Liver (tissue), 8 donors: ENCODE measurements at regions not wholly inside any gene's neighbourhood (a gene's known extent, or its start where the extent isn't known, plus 50 kb on each side); places are given as distances from the start of the nearest gene placed in this dataset.

Source experiments
- DNase-seq: peaks from one replicate; pipeline ENCODE4 v3.0.0-alpha.2; 2017; ENCODE audit warnings: low spot score
- H3K27ac ChIP-seq, 2 donors: one replicate each; pipeline ENCODE4 v1.7.0; 2013; ENCODE audit warnings: inconsistent platforms in 2 of 2, low read length in 2 of 2, control low read depth in 1 of 2, low read depth in 1 of 2, mild to moderate bottlenecking in 1 of 2
- H3K27me3 ChIP-seq, 4 donors: one replicate each; pipeline versions ENCODE4 v1.6.1 to v1.7.0; 2013; ENCODE audit warnings: low read length in 3 of 4, inconsistent platforms in 1 of 4, mild to moderate bottlenecking in 1 of 4, moderate library complexity in 1 of 4; ENCODE audit not compliant: control insufficient read depth in 4 of 4, insufficient read depth in 4 of 4
- H3K36me3 ChIP-seq, 4 donors: one replicate each; pipeline versions ENCODE4 v1.6.1 to v1.7.0; 2013; ENCODE audit warnings: low read length in 3 of 4, mild to moderate bottlenecking in 3 of 4, low read depth in 1 of 4, moderate library complexity in 1 of 4; ENCODE audit not compliant: control insufficient read depth in 4 of 4, insufficient read depth in 3 of 4
- H3K4me1 ChIP-seq, 4 donors: one replicate each; pipeline versions ENCODE4 v1.6.1 to v1.7.0; 2013; ENCODE audit warnings: low read length in 3 of 4, mild to moderate bottlenecking in 3 of 4, moderate library complexity in 1 of 4; ENCODE audit not compliant: control insufficient read depth in 4 of 4, insufficient read depth in 4 of 4
- H3K4me3 ChIP-seq, 3 donors: one replicate each; pipeline versions ENCODE4 v1.6.1 to v1.7.0; 2013; ENCODE audit warnings: low read length in 3 of 3, control low read depth in 1 of 3, low read depth in 1 of 3, mild to moderate bottlenecking in 1 of 3
- H3K9ac ChIP-seq, 2 donors: one replicate each; pipeline ENCODE4 v1.7.0; 2013; ENCODE audit warnings: low read length in 2 of 2, mild to moderate bottlenecking in 2 of 2, moderate library complexity in 2 of 2, control low read depth in 1 of 2, low read depth in 1 of 2
- H3K9me3 ChIP-seq, 4 donors: one replicate each; pipeline versions ENCODE4 v1.6.1 to v1.7.0; 2013; ENCODE audit warnings: low read length in 3 of 4; ENCODE audit not compliant: control insufficient read depth in 4 of 4
- ATF3 ChIP-seq: IDR thresholded peaks from 2 replicates; pipeline ENCODE4 v1.6.1; 2016; ENCODE audit warnings: antibody characterized with exemption
- EGR1 ChIP-seq, 2 donors: IDR thresholded peaks; 2 replicates each; pipeline ENCODE4 v1.6.1; 2016 to 2018; ENCODE audit warnings: antibody characterized with exemption in 2 of 2, low read depth in 2 of 2
- FOXA1 ChIP-seq: IDR thresholded peaks from 2 replicates; pipeline ENCODE4 v1.6.1; 2016; ENCODE audit warnings: antibody characterized with exemption
- FOXA2 ChIP-seq: IDR thresholded peaks from 2 replicates; pipeline ENCODE4 v1.6.1; 2016; ENCODE audit warnings: antibody characterized with exemption
- GABPA ChIP-seq, 2 donors: IDR thresholded peaks in 1 of 2; conservative IDR thresholded peaks in 1 of 2; 2 replicates each; pipeline ENCODE4 v1.6.1; 2016; ENCODE audit warnings: antibody characterized with exemption in 2 of 2, mild to moderate bottlenecking in 1 of 2, moderate library complexity in 1 of 2
- HNF4A ChIP-seq, 2 donors: conservative IDR thresholded peaks; 2 replicates each; pipeline ENCODE4 v1.6.1; 2016; ENCODE audit warnings: antibody characterized with exemption in 2 of 2, mild to moderate bottlenecking in 2 of 2
- HNF4G ChIP-seq: IDR thresholded peaks from 2 replicates; pipeline ENCODE4 v1.6.1; 2016; ENCODE audit warnings: antibody characterized with exemption
- JUND ChIP-seq, 2 donors: IDR thresholded peaks; 2 replicates each; pipeline ENCODE4 v1.6.1; 2016; ENCODE audit warnings: antibody characterized with exemption in 2 of 2
- NR2F2 ChIP-seq: IDR thresholded peaks from 2 replicates; pipeline ENCODE4 v1.6.1; 2016; ENCODE audit warnings: antibody characterized with exemption
- RAD21 ChIP-seq, 2 donors: IDR thresholded peaks; 2 replicates each; pipeline ENCODE4 v1.6.1; 2016; ENCODE audit warnings: antibody characterized with exemption in 2 of 2, mild to moderate bottlenecking in 2 of 2
- RXRA ChIP-seq, 2 donors: IDR thresholded peaks; 2 replicates each; pipeline ENCODE4 v1.6.1; 2017 to 2018; ENCODE audit warnings: antibody characterized with exemption in 2 of 2, mild to moderate bottlenecking in 1 of 2
- TAF1 ChIP-seq: conservative IDR thresholded peaks from 2 replicates; pipeline ENCODE4 v1.6.1; 2016; ENCODE audit warnings: antibody characterized with exemption, mild to moderate bottlenecking
- YY1 ChIP-seq: IDR thresholded peaks from 2 replicates; pipeline ENCODE4 v1.6.1; 2016; ENCODE audit warnings: antibody characterized with exemption, mild to moderate bottlenecking
- ZBTB33 ChIP-seq: IDR thresholded peaks from 2 replicates; pipeline ENCODE4 v1.6.1; 2016; ENCODE audit warnings: antibody characterized with exemption
- WGBS: extraction: QIAGEN DNeasy Blood & Tissue Kit; methylation state at CpG from one replicate; pipeline ENCODE4 v1.1.7; 2013; 5-methylcytosine and 5-hydroxymethylcytosine counted together
- TF ChIP-seq, protein P1 (sequence below): IDR thresholded peaks from 2 replicates; pipeline ENCODE4 v1.6.1; 2016; ENCODE audit warnings: antibody characterized with exemption, mild to moderate bottlenecking
- TF ChIP-seq, protein P2 (sequence below): fragments of 150-350 bp; IDR thresholded peaks from 2 replicates; pipeline ENCODE4 v1.5.1; 2017; ENCODE audit warnings: improper control_type of control experiment, low read depth, low read length; ENCODE audit not compliant: missing input control
- donor health status: healthy.
- donor health status: healthy.
- donor health status: healthy.
- donor health status: healthy.
- donor health status: healthy.

DNA sequence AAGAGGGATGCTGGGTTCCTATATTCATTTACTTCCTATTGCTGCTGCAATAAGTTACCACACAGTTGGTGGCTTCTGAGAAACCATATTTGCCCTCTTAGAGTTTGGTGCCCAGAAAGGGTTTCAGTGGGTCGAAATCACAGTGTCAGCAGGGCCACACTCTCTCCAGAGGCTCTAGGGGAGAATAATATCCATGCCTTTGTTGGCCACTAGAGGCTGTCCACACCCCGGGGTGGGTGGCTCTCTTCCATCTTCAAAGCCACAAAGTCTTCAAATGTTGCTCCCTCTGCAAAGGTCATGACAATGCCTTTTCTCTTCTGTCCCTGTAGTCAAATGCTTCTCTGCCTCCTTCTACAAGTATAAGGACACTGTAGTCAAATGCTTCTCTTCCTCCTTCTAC is 989.4 kb downstream of the CCSER2 start:
- TF ChIP-seq JUND (IDR thresholded peaks at IDR 0.05), result no peak
- Histone ChIP-seq H3K27ac (no peak overlapping the region), H3K9ac (no peak overlapping the region), H3K4me1 (no peaks in the 10 kb centered on the region), H3K36me3 (no peaks in the 10 kb centered on the region), H3K27me3 (no peaks in the 10 kb centered on the region), H3K9me3 (no peaks in the 10 kb centered on the region), H3K4me3 (no peak overlapping the region)
- 82% methylated on average over 2 of the region's 2 CpGs for WGBS
- DNase-seq, result no peak

DNA sequence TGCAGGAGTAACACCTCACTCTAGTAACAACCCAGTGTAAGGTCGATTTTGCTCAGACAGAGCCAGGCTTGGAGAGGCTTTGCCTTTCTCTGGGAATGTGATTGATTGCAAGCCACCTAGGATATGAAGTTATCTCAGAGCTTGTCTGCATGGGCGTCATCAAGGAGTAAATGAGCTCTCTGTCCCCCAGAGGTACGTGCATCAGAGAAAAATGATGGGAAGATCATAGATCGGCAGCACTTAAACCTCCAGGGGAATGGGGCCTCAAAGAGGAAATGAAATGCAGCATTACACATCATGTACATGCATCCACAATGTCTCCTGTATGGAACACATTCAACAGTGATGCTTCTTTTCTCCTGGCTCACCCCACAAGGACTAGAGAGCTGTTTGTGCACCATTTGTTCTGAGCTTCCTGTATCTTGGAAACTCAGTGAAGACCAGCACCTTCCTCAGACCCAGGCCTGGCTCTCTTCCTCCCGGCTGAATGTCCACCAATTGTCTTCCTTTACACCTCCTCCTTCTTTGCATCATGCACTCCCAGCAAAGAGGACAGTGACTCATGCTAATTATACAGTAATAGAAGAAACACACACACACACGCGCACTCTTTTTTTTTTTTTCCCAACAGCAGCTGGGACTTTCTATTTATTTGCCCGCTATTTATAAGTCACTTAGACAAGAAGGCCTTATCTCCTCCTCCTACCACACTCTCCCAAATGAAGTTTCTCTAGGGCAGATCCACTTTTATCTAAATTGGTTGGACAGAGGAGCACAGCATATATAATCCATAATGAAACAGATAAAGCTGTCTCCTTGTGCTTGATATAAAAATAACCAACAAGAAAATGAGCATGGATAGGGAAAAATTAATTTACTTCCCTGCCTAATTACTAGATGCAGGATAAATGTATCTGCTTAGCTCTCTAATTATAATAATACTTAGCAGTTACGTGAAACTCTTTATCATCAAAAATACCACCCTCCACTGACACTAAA is 990.7 kb downstream of the CCSER2 start:
- no peak for TF ChIP-seq RAD21 (IDR thresholded peaks at IDR 0.05)
- TF ChIP-seq, protein P1, sequence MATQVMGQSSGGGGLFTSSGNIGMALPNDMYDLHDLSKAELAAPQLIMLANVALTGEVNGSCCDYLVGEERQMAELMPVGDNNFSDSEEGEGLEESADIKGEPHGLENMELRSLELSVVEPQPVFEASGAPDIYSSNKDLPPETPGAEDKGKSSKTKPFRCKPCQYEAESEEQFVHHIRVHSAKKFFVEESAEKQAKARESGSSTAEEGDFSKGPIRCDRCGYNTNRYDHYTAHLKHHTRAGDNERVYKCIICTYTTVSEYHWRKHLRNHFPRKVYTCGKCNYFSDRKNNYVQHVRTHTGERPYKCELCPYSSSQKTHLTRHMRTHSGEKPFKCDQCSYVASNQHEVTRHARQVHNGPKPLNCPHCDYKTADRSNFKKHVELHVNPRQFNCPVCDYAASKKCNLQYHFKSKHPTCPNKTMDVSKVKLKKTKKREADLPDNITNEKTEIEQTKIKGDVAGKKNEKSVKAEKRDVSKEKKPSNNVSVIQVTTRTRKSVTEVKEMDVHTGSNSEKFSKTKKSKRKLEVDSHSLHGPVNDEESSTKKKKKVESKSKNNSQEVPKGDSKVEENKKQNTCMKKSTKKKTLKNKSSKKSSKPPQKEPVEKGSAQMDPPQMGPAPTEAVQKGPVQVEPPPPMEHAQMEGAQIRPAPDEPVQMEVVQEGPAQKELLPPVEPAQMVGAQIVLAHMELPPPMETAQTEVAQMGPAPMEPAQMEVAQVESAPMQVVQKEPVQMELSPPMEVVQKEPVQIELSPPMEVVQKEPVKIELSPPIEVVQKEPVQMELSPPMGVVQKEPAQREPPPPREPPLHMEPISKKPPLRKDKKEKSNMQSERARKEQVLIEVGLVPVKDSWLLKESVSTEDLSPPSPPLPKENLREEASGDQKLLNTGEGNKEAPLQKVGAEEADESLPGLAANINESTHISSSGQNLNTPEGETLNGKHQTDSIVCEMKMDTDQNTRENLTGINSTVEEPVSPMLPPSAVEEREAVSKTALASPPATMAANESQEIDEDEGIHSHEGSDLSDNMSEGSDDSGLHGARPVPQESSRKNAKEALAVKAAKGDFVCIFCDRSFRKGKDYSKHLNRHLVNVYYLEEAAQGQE, result no peak
- TF ChIP-seq GABPA (IDR thresholded peaks at IDR 0.05 in 1 of 2, conservative IDR thresholded peaks at IDR 0.05 in 1 of 2), result no peak
- no peak for TF ChIP-seq NR2F2
- TF ChIP-seq HNF4A (conservative IDR thresholded peaks at IDR 0.05), result no peak
- no peak for TF ChIP-seq EGR1 (IDR thresholded peaks at IDR 0.05; ENCODE audit: low read depth in 2 of 2)
- TF ChIP-seq YY1, result no peak
- TF ChIP-seq, protein P2, sequence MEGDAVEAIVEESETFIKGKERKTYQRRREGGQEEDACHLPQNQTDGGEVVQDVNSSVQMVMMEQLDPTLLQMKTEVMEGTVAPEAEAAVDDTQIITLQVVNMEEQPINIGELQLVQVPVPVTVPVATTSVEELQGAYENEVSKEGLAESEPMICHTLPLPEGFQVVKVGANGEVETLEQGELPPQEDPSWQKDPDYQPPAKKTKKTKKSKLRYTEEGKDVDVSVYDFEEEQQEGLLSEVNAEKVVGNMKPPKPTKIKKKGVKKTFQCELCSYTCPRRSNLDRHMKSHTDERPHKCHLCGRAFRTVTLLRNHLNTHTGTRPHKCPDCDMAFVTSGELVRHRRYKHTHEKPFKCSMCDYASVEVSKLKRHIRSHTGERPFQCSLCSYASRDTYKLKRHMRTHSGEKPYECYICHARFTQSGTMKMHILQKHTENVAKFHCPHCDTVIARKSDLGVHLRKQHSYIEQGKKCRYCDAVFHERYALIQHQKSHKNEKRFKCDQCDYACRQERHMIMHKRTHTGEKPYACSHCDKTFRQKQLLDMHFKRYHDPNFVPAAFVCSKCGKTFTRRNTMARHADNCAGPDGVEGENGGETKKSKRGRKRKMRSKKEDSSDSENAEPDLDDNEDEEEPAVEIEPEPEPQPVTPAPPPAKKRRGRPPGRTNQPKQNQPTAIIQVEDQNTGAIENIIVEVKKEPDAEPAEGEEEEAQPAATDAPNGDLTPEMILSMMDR, result no peak
- TF ChIP-seq TAF1, result no peak
- H3K4me1 ChIP-seq, result no peaks in the 10 kb centered on the region
- H3K27ac ChIP-seq, result no peak overlapping the region
- H3K36me3 ChIP-seq, result no peaks in the 10 kb centered on the region
- DNase-seq, result no peak
- no peaks in the 10 kb centered on the region for H3K9me3 ChIP-seq
- 72% methylated on average over 9 of the region's 9 CpGs for WGBS
- no peak overlapping the region for H3K9ac ChIP-seq
- H3K27me3 ChIP-seq, result no peaks in the 10 kb centered on the region
- H3K4me3 ChIP-seq, result no peak overlapping the region

DNA sequence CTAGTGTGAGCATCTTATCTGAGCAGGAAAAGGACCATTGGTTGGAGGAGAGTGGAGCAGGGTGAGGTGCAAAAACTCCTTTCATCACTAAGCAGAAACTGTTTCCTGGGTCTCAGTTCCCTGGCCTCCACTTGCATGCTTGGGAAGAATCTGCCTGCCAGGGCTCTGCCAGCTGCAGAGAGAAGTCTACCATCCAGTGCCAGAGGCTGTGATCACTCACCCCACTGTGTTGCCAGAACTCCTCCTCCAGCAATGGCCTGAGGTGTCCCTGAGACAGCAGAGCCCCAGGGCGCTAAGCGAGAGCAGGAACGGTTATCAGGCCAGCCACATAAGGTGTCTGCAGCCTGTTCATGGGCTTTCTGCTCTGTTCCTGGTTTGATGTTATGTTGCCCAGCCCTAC is 991.4 kb downstream of the CCSER2 start:
- H3K36me3 ChIP-seq, result no peaks in the 10 kb centered on the region
- H3K9ac ChIP-seq, result no peak overlapping the region
- H3K27me3 ChIP-seq, result no peaks in the 10 kb centered on the region
- 73% methylated on average over 3 of the region's 3 CpGs for whole genome bisulfite sequencing
- no peaks in the 10 kb centered on the region for H3K4me1 ChIP-seq
- no peak for DNase-seq
- H3K4me3 ChIP-seq, result no peak overlapping the region
- H3K9me3 ChIP-seq, result no peaks in the 10 kb centered on the region
- no peak overlapping the region for H3K27ac ChIP-seq
- TF ChIP-seq, protein P2, result no peak
- TF ChIP-seq RAD21 (IDR thresholded peaks at IDR 0.05) (no peak), FOXA1 (no peak), RXRA (IDR thresholded peaks at IDR 0.05) (no peak), FOXA2 (no peak), TAF1 (no peak), EGR1 (IDR thresholded peaks at IDR 0.05; ENCODE audit: low read depth in 2 of 2) (no peak), ZBTB33 (no peak), ATF3 (no peak), JUND (IDR thresholded peaks at IDR 0.05) (no peak), HNF4G (no peak)
